Right renal cortex interstitium (tissue), 3 donors: ENCODE measurements at regions not wholly inside any gene's neighbourhood (a gene's known extent, or its start where the extent isn't known, plus 50 kb on each side); places are given as distances from the start of the nearest gene placed in this dataset.

Experiments
- DNase-seq, 3 donors: peaks; one replicate each; pipeline ENCODE4 v3.0.0-alpha.2; 2013; ENCODE audit warnings: low read depth in 3 of 3, low spot score in 2 of 3

DNA sequence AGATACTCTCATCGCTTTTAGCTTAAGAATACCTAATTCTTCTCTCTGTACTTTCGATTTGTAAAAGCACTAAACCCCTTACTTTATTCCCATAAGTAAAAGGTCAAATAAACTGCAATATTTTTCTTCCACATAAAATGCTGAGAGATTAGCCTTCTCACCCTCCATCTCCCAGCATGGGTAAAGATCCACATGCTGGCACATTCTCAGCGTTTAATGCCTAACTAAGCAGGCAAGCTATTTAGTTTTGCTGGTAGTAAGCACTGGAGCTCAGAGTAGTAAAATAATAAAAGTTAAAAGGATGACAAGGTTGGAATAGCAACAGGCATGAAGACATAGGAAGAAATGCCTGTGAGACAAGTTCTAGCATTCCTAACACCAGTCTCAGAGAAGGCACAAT, 65.9 kb upstream of the NEBL start:
- no peak for DNase-seq

DNA sequence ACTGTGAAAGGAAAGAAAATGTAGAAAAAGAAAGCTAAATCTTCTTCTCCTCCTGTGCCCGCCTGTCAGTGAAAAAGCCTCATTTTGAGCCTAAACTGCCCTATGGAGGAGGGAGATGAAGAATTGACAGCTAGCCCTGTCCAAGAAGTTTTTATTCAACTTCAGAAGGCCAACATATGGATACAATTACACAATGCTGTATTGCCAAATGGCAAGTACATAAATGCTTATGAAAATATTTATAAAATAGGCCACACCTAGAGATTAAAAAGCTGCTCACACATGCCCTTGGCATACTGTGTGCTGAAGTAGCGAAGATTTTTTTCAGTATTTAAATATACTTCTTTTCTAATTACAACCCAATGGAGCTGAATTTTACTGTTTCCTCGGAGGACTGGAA, 65.1 kb upstream of the NEBL start:
- DNase-seq, result no peak

DNA sequence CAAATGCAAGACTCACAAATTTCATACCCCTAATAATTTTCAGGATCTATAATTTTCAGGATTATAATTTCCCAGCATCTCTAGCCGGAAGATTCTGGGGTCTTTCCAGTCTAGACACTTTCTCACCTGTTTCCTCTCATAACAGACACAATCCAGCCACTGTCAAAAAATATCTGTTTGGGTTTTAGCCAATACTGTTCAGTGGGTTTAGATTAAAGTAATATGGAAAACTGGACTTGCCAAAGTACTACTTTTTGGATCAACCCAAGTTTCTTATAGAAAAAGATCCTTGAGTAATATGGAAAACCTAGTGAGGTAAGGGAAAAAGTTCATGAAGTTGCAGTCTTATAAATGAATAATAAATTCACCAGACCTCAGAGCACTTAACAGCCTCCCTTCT, 62.1 kb upstream of the NEBL start:
- no peak for DNase-seq

DNA sequence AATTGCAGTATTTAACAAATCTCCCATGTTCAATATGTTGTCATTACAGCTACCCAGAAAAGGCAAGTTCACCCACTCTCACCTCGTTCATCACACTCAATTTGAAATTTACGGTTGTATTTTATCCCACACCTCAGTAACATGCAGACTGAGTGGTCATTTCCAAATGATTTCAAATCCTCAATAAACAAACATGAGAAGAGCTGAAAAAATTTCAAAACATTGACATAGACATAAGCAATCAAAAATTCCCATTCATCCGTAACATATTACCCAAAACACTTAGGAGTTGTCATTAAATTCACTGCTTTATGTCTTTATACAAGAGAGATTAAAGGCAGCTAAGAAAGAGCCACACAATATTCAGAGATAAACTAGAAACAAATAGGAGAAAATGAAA, 61.7 kb upstream of the NEBL start:
- DNase-seq, result no peak

DNA sequence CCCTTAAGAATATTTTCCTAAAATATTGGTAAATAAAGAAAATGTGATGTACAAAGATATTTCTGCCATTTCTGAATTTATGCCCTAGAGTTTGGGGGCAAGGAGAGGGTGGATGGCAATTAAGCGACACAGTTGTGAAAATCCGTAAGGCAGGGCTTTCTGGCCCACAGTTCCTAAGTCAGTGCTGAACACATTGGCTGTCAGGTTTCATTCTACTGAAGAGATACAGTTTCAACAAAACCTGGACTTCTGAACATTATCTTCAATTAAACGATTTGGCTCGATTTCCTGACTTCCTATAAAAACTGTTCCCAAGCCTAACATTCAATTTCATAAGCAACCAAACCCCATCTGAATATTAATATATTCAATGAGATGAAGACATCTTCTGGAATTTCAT, 61.1 kb upstream of the NEBL start:
- DNase-seq, result no peak

DNA sequence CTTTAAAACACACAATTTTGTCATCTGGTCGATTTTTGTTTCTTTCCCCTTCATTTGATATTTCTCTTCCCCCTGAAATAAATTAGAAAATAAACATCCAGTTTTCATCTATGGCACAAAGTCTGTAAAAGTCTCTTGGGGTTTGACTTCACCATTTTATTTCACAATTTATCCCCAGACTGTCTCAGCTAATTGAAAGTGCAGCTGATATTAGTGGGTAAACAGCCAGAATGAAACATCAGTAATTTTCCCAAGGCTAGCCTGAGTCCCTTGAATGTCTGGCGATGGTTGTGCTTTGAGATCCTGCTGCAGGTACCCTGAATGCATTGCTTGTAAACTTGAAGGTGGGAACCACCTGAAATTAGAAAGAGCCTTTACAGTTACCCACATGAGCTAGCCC, 60.6 kb upstream of the NEBL start:
- no peak for DNase-seq

DNA sequence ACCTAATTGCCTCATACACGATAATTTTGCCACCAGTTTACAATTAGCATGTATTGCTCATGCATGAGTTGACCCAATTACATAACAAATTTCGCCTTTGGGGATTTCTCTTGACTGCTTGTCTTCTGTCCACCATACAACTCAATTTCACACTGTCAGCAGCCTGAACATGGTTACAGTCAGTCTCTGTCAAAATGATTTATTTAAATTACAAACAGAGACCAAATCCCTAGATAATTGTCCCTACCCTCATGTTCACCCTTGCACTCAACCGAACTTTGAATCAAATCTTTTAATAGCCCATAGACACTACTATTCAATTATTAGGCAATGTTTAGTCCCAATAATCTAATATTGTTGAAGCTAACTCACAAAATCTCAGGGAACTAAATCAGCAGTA, 59.7 kb upstream of the NEBL start:
- no peak for DNase-seq

DNA sequence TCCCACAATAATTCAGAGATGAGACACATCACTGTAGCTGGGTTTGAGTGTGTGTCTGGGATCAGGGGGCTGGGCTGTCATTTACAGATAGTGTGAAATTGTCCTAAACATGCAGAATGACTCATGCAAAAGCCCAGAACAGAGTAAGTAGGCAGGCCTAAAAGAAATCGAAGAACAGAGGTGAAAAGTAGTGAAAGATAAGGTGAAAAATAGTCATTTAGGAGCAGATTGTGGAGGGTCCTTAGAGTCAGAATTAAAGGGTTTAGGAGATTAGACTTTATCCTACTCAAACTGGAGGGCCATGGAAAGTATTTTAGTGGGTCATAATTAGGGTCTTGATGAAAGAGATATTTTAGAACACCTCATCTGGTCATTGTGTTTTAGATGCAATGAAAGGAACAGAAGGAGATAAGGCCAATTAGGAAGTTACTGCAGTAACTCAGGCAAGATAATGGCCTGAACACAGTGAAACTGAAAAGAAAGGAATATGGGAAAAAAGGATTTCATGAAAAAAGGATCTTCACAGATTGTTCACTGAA, 58.3 kb upstream of the NEBL start:
- DNase-seq, result no peak

DNA sequence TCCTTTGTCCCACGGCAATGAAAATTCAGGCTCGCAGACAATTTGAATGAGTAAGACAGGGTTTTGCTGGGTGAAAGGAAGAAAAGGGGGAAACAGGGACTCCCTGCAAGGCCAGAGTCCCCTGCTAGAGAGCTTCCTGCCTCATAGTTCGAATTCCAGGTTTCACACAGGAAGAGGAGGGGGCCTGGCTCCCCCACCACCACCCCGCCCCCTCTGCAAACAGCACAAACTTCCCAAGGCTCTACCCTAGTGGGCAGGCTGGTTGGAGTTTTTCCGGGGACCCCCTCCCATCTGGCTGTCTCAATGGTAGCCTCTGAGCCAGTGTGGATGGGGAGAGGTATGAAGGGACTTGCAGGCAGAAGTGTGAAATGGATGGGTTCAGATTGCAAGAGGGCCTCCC, 57.4 kb upstream of the NEBL start:
- DNase-seq, result no peak

DNA sequence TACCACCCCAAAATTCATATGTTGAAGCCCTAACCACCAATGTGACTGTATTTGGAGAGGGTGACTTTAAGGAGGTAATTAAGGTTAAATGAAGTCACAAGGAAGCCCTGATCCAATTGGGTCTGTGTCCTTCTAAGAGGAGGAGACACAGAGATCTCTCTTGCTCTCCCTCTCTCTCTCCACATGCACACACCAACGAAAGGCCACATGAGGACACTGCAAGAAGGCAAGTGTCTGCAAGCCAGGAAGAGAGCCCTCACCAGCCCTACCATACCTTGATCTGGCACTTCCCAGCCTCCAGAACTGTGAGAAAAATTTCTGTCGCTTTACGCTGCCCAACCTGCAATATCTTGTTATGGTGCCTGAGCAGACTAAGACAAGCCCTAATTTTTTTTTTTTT, 56.0 kb upstream of the NEBL start:
- no peak for DNase-seq

DNA sequence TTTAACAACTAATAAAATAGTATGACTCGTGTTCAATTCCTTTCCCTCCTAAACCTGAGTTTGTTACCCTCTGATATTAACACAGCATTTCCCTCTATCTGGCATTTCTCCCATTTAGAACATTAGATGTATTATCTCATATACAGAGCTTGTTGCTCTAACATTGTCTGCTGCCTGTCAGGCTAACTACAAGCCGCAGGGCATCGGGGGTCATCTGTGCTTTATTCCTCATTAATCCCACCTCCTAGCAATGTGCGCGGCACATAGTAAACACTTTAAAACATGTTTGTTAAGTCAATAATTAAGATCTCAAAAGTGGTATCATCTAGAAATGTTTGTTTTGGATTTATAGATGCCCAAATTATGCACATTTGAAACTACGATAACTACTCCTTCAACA, 52.9 kb upstream of the NEBL start:
- no peak for DNase-seq

DNA sequence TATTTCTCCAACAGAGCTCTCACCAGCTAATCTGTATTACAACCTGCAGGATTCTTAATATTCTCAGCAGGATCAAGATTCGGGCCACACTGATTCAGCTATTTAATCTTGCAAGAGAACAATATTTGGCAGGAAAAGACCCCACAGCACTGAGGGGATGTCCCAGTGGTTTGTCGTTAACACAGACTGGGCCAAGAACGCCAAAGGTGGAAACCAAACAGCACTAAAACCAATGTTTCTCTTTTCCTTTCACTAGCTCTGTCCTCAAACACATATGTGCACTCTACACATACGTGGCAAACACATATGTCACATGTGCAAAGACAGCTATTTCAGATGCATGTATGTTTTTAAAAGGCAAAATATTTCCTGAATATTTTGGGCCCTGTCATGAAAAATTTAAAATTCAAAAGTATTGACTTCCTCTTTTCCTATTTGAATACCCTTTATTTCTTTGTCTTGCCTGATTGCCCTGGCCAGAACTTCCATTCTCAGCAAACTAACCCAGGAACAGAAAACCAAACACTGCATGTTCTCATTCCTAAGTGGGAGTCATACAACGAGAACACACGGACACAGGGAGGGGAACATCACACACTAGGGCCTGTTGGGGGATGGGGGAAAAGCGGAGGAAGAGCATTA, 51.7 kb upstream of the NEBL start:
- DNase-seq, result no peak
